IPS-20b (cell line): ENCODE measurements at regions not wholly inside any gene's neighbourhood (a gene's known extent, or its start where the extent isn't known, plus 50 kb on each side); places are given as distances from the start of the nearest gene placed in this dataset.

Experiments
- H3K27ac ChIP-seq: one replicate; pipeline ENCODE4 v1.5.1; 2013; ENCODE audit warnings: low read length
- H3K27me3 ChIP-seq: 2 replicates; pipeline ENCODE4 v1.6.1; 2013; ENCODE audit warnings: mild to moderate bottlenecking, low read length, inconsistent platforms; ENCODE audit not compliant: insufficient read depth
- H3K36me3 ChIP-seq: 2 replicates; pipeline ENCODE4 v1.6.1; 2013; ENCODE audit warnings: low read depth, mild to moderate bottlenecking, inconsistent platforms, low read length, moderate library complexity; ENCODE audit not compliant: insufficient read depth
- H3K4me1 ChIP-seq: 2 replicates; pipeline ENCODE4 v1.6.1; 2013; ENCODE audit warnings: mild to moderate bottlenecking, control low read depth, inconsistent platforms, low read length, moderate library complexity; ENCODE audit not compliant: insufficient read depth
- H3K4me3 ChIP-seq: 2 replicates; pipeline ENCODE4 v1.5.1; 2013; ENCODE audit warnings: mild to moderate bottlenecking, low read length, inconsistent platforms
- H3K9ac ChIP-seq: 2 replicates; pipeline ENCODE4 v1.6.1; 2013; ENCODE audit warnings: low read depth, mild to moderate bottlenecking, inconsistent platforms, low read length, moderate library complexity
- H3K9me3 ChIP-seq: 2 replicates; pipeline ENCODE4 v1.6.1; 2013; ENCODE audit warnings: mild to moderate bottlenecking, low read depth, low read length, inconsistent platforms; ENCODE audit not compliant: insufficient read depth

DNA sequence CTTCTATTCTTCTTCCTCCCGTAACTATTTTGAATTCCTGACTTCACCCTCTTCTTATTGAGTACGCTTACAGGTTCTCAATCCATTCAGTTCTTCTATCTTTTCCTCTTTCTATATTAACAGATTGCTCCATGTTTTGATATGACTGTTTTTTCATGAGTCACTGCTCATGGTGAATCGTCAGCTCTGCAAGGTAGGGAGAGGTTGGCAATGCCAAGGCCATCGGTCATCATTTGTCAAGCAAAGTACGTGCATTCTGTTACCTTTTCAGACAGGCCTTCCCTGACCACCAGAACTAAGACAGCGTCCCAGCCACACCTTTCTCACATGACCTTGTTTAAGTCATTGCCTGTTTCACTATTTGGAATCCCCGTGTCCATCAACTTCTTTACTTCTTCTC, 1001.9 kb upstream of the SORCS1 start:
- Histone ChIP-seq H3K36me3 (no peaks in the 10 kb centered on the region), H3K27me3 (no peaks in the 10 kb centered on the region), H3K9me3 (no peaks in the 10 kb centered on the region), H3K4me3 (no peak overlapping the region), H3K27ac (no peak overlapping the region), H3K4me1 (no peaks in the 10 kb centered on the region), H3K9ac (no peak overlapping the region)

- Histone ChIP-seq H3K4me3 (no peak overlapping the region), H3K9me3 (peaks cover 18% of the 10 kb centered on the region; the same call in 1 of the 2 replicates), H3K27me3 (no peaks in the 10 kb centered on the region), H3K4me1 (peaks cover 8% of the 10 kb centered on the region), H3K36me3 (no peaks in the 10 kb centered on the region), H3K27ac (no peak overlapping the region), H3K9ac (no peak overlapping the region)
Measured at GRCh38 chr10:108147346-108147745, 982.8 kb upstream of the SORCS1 start.

DNA sequence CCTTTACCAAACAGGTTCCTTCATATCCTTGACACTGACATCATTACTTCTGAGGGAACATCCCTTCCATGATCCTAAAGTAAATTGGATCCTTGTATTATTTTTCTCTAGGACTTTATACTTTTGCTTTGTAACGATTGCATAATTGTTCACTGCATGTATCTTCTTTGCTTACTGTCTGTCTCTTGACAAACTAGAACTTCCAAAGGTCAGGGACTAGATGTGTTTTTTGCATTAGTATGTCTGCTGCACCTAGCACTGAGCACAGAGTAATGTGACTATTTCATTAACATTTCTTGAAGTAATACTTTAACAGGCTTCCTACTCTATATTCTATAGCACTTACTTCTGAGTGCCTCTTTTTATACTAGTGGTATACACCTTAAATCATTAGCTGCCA, 976.6 kb upstream of the SORCS1 start:
- Histone ChIP-seq H3K9me3 (peaks cover 3% of the 10 kb centered on the region; the same call in 1 of the 2 replicates), H3K9ac (no peak overlapping the region), H3K27ac (no peak overlapping the region), H3K4me1 (no peaks in the 10 kb centered on the region), H3K4me3 (no peak overlapping the region), H3K36me3 (no peaks in the 10 kb centered on the region), H3K27me3 (no peaks in the 10 kb centered on the region)

- Histone ChIP-seq H3K27me3 (no peaks in the 10 kb centered on the region), H3K4me3 (no peak overlapping the region), H3K36me3 (no peaks in the 10 kb centered on the region), H3K27ac (no peak overlapping the region), H3K9ac (no peak overlapping the region), H3K4me1 (no peaks in the 10 kb centered on the region), H3K9me3 (no peaks in the 10 kb centered on the region)
Measured at GRCh38 chr10:108132303-108132702, 967.8 kb upstream of the SORCS1 start.

- Histone ChIP-seq H3K27ac (no peak overlapping the region), H3K9ac (no peak overlapping the region), H3K4me1 (no peaks in the 10 kb centered on the region), H3K4me3 (no peak overlapping the region), H3K36me3 (no peaks in the 10 kb centered on the region), H3K9me3 (no peaks in the 10 kb centered on the region), H3K27me3 (no peaks in the 10 kb centered on the region)
Measured at GRCh38 chr10:108130575-108130974, 966.1 kb upstream of the SORCS1 start.

DNA sequence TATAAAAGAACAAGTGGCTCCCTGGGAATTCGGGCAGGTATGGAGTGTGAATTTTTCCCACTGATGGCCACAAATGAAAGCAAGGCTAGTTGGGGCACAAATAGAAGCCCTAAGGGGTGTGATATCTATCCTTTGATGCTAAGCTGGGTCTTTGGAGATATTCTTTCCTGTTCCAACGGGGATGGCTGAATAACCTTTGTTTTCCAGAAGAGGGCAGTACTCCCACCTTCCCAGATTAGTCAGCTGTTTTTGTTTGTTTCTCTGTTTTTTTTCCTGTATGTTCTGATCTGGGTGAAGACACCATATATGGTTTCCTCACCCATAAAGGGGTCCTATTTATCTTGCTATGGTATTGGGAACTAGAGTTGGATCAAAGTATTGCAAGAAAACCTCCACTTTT, 947.7 kb upstream of the SORCS1 start:
- Histone ChIP-seq H3K9me3 (no peaks in the 10 kb centered on the region), H3K4me1 (peaks cover 4% of the 10 kb centered on the region; the same call in 1 of the 2 replicates), H3K27me3 (no peaks in the 10 kb centered on the region), H3K36me3 (no peaks in the 10 kb centered on the region), H3K27ac (no peak overlapping the region), H3K4me3 (no peak overlapping the region), H3K9ac (no peak overlapping the region)

GRCh38 chr10:108104551-108105156, 940.1 kb upstream of the SORCS1 start:
- Histone ChIP-seq H3K9me3 (no peaks in the 10 kb centered on the region), H3K27ac (no peak overlapping the region), H3K9ac (no peak overlapping the region), H3K27me3 (no peaks in the 10 kb centered on the region), H3K4me1 (peaks cover 4% of the 10 kb centered on the region; the same call in 1 of the 2 replicates), H3K36me3 (no peaks in the 10 kb centered on the region), H3K4me3 (no peak overlapping the region)

GRCh38 chr10:108097258-108097657, 932.8 kb upstream of the SORCS1 start:
- Histone ChIP-seq H3K9ac (no peak overlapping the region), H3K4me3 (no peak overlapping the region), H3K27ac (no peak overlapping the region), H3K36me3 (no peaks in the 10 kb centered on the region), H3K9me3 (no peaks in the 10 kb centered on the region), H3K27me3 (no peaks in the 10 kb centered on the region), H3K4me1 (no peaks in the 10 kb centered on the region)

DNA sequence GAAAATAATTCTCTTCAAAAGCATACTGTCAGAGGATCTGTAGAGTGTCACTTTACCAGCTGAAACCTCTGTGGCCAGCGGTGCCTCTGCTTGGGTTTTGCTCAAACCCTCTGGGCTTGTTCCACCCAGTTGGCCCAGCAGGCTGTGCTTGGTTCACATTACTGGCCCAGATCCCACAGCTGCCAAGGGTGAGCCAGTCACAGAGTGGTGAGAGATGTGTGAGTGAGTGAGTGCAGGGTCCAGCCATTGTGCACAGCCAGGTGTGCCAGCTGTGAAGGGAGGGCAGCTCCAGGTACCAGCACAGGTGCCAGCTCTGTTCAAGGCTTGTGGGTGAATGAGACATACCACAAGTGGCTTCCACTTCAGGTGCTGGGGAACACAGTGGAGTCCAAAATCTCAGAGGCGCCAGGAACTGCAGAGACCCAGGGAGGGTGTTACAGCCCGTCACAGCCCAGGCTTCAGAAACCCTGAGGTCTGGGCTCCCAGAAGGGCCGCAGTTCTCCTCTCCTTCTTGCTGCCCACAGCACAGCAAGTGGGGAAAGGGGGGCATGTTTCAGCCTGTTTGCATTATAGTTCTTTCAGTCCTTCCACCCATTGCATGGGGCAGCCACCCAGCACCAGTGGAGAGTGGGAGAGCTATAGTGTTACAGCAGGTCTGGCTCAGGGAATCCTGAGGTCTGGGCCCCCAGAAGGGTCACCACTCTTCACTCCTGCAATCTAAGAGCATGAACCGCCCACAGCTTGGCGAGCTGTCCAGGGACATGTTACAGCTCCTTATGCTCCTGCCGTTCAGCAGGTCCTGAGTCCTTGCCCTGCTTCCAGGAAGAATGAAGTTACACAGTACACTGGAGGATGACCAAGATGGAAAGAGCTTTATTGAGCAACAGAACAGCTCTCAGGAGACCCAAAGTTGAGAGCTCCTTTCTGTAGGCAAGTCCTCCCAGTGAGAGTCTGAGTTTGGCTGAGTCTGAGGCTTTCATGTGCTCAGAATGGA, 931.7 kb upstream of the SORCS1 start:
- no peak overlapping the region for H3K9ac ChIP-seq
- no peaks in the 10 kb centered on the region for H3K4me1 ChIP-seq
- H3K9me3 ChIP-seq = no peaks in the 10 kb centered on the region
- H3K4me3 ChIP-seq = no peak overlapping the region
- H3K36me3 ChIP-seq = no peaks in the 10 kb centered on the region
- H3K27ac ChIP-seq = no peak overlapping the region
- H3K27me3 ChIP-seq = no peaks in the 10 kb centered on the region

DNA sequence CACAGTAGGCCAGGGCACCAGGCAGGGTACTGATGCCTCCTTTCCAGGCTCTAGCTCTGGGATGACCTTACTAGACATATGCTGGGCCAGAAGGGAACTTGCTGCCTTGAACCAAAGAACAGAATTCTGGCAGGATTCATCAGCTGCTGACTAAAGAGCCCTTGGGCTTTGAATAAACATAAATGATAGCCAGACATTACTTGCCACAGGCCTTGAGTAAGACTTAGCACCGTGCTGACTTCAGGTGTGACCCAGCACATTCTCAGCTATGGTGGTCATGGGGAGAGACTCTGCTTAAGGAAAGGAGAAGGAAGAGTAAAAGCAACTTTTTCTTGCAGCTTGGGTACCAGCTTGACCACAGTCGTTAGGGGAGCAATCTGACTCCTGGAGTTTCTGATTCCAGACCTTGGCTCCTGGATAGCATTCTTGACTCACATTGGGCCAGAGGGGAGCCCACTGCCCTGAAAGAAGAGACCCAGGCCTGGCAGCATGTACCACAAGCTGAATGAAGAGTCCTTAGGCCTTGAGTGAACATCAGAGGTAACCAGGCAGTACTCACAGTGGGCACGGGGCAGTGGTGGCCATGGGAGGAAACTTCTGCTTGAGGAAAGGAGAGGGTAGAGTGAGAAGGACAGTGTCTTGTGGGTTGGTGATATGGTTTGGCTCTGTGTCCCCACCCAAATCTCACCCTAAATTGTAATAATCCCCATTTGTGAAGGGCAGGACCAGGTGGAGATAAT, 926.1 kb upstream of the SORCS1 start:
- Histone ChIP-seq H3K27ac (no peak overlapping the region), H3K4me1 (no peaks in the 10 kb centered on the region), H3K4me3 (no peak overlapping the region), H3K36me3 (no peaks in the 10 kb centered on the region), H3K9me3 (no peaks in the 10 kb centered on the region), H3K9ac (no peak overlapping the region), H3K27me3 (no peaks in the 10 kb centered on the region)

DNA sequence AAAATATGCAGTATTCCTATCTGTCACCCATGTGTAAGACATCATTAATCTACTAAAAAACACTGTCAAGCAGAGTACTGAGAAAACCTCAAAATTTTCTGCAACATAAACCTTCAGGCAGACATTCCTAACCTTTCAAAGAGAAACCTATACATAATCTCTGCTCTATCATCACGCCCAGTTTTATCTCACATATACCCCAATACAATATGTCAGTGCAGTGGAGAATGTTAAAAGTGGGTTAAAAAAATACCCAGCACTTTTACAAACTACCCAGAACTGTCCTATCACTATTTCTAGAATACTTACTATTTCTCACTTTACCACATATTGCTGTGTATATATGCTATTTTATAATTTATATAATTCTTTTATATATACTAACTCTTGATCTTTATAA, 922.0 kb upstream of the SORCS1 start:
- Histone ChIP-seq H3K4me3 (no peak overlapping the region), H3K4me1 (0 out of 2 replicates have a peak, but pooled peaks cover 4% of the 10 kb centered on the region), H3K9ac (no peak overlapping the region), H3K36me3 (no peaks in the 10 kb centered on the region), H3K9me3 (no peaks in the 10 kb centered on the region), H3K27me3 (no peaks in the 10 kb centered on the region), H3K27ac (no peak overlapping the region)
